IMR-90 (cell line): ENCODE measurements at regions not wholly inside any gene's neighbourhood (a gene's known extent, or its start where the extent isn't known, plus 50 kb on each side); places are given as distances from the start of the nearest gene placed in this dataset.

Experiments used
- ATAC-seq: fragments of 200-7000 bp; cut with Tn5 transposase; 2 replicates; pipeline ENCODE4 v1.9.1; 2020; ENCODE audit warnings: low read depth, mild to moderate bottlenecking, moderate library complexity
- BruUV-seq: library from RNA; stranded (reverse); fragments of 400-500 nt; replicated peaks from 2 replicates; lab custom pipeline; 2021; lab: Mats Ljungman, UMichigan
- CTCF ChIA-PET: fragments of 300-600 bp; formaldehyde crosslinking; extraction: SDS; loops from one replicate; lab custom pipeline; 2021; ENCODE audit warnings: antibody characterized with exemption; lab: Yijun Ruan, JAX
- POLR2A ChIA-PET: fragments of 300-600 bp; sonication (Branson Sonifier 250); formaldehyde crosslinking; loops from one replicate; lab custom pipeline; 2022; ENCODE audit warnings: antibody characterized with exemption; ENCODE audit not compliant: unreplicated experiment; lab: Charles Lee
- DNase-seq: peaks from one replicate; pipeline ENCODE4 v3.0.0; 2013
- H2AFZ ChIP-seq: replicated peaks from 2 replicates; pipeline ENCODE3; 2013; ENCODE audit warnings: low read length, mild to moderate bottlenecking; ENCODE audit not compliant: poor library complexity
- H2AK5ac ChIP-seq: 2 replicates; pipeline ENCODE4 v1.6.1; 2013; ENCODE audit warnings: low read depth, low read length, inconsistent platforms
- H2AK9ac ChIP-seq: replicated peaks from 2 replicates; pipeline ENCODE3; 2013; ENCODE audit warnings: mild to moderate bottlenecking, low read depth, low read length, moderate library complexity; ENCODE audit not compliant: poor library complexity
- H2BK120ac ChIP-seq: 2 replicates; pipeline ENCODE4 v1.6.1; 2013; ENCODE audit warnings: low read depth, low read length, inconsistent platforms
- H2BK15ac ChIP-seq: 3 replicates; pipeline ENCODE4 v1.6.1; 2013; ENCODE audit warnings: low read depth, low read length, inconsistent platforms
- H2BK20ac ChIP-seq: 2 replicates; pipeline ENCODE4 v1.6.1; 2013; ENCODE audit warnings: low read depth, mild to moderate bottlenecking, inconsistent platforms, low read length, moderate library complexity
- H2BK5ac ChIP-seq: 2 replicates; pipeline ENCODE4 v1.6.1; 2013; ENCODE audit warnings: mild to moderate bottlenecking, low read depth, low read length, inconsistent platforms; ENCODE audit not compliant: poor library complexity, severe bottlenecking
- H3K14ac ChIP-seq: replicated peaks from 2 replicates; pipeline ENCODE4 v1.6.1; 2013; ENCODE audit warnings: low read depth, low read length, inconsistent platforms
- H3K18ac ChIP-seq: 2 replicates; pipeline ENCODE4 v1.6.1; 2013; ENCODE audit warnings: low read depth, low read length, control low read depth
- H3K23ac ChIP-seq: 2 replicates; pipeline ENCODE4 v1.6.1; 2013; ENCODE audit warnings: low read depth, low read length, inconsistent platforms
- H3K27ac ChIP-seq: 2 replicates; pipeline ENCODE4 v1.5.1; 2013; ENCODE audit warnings: mild to moderate bottlenecking, control low read depth, low read length; ENCODE audit not compliant: insufficient read depth
- H3K27me3 ChIP-seq: 2 replicates; pipeline ENCODE4 v1.6.1; 2013; ENCODE audit warnings: low read length; ENCODE audit not compliant: control insufficient read depth, insufficient read depth
- H3K36me3 ChIP-seq: 2 replicates; pipeline ENCODE4 v1.6.1; 2013; ENCODE audit warnings: low read length, mixed read lengths; ENCODE audit not compliant: control insufficient read depth, insufficient read depth
- H3K4ac ChIP-seq: 2 replicates; pipeline ENCODE4 v1.6.1; 2013; ENCODE audit warnings: low read depth, low read length, inconsistent platforms
- H3K4me1 ChIP-seq: 2 replicates; pipeline ENCODE4 v1.6.1; 2013; ENCODE audit warnings: low read length, mixed read lengths; ENCODE audit not compliant: control insufficient read depth, insufficient read depth
- H3K4me2 ChIP-seq: 2 replicates; pipeline ENCODE4 v1.6.1; 2013; ENCODE audit warnings: low read depth, mild to moderate bottlenecking, control low read depth, low read length, moderate library complexity
- H3K4me3 ChIP-seq: 2 replicates; pipeline ENCODE4 v1.5.1; 2013; ENCODE audit warnings: low read depth, mild to moderate bottlenecking, control low read depth, low read length, moderate library complexity; ENCODE audit not compliant: insufficient read depth
- H3K56ac ChIP-seq: 2 replicates; pipeline ENCODE4 v1.6.1; 2013; ENCODE audit warnings: low read length, inconsistent platforms; ENCODE audit not compliant: insufficient read depth; ENCODE audit errors: extremely low read depth
- H3K79me1 ChIP-seq, 2 experiments: 2 replicates each; pipeline ENCODE4 v1.6.1; 2013; ENCODE audit warnings: low read length in 2 of 2, inconsistent platforms in 1 of 2, low read depth in 1 of 2
- H3K9ac ChIP-seq: 2 replicates; pipeline ENCODE4 v1.6.1; 2013; ENCODE audit warnings: low read depth, low read length, control low read depth
- H3K9me1 ChIP-seq: 2 replicates; pipeline ENCODE4 v1.6.1; 2013; ENCODE audit warnings: low read length, inconsistent platforms; ENCODE audit not compliant: insufficient read depth
- H3K9me3 ChIP-seq: 2 replicates; pipeline ENCODE4 v1.6.1; 2013; ENCODE audit warnings: low read length; ENCODE audit not compliant: control insufficient read depth, insufficient read depth
- H4K20me1 ChIP-seq: 2 replicates; pipeline ENCODE4 v1.6.1; 2013; ENCODE audit warnings: low read length, inconsistent platforms; ENCODE audit not compliant: insufficient read depth
- H4K5ac ChIP-seq: 2 replicates; pipeline ENCODE4 v1.6.1; 2013; ENCODE audit warnings: mild to moderate bottlenecking, low read depth, low read length, control low read depth
- H4K8ac ChIP-seq, 2 experiments: 2 replicates each; pipeline ENCODE4 v1.6.1; 2013; ENCODE audit warnings: low read depth in 2 of 2, low read length in 2 of 2, control low read depth in 1 of 2, inconsistent platforms in 1 of 2
- H4K91ac ChIP-seq: 2 replicates; pipeline ENCODE4 v1.6.1; 2013; ENCODE audit warnings: low read depth, low read length, inconsistent platforms; ENCODE audit not compliant: insufficient read depth
- BHLHE40 ChIP-seq: fragments of 150-350 bp; IDR thresholded peaks from 2 replicates; pipeline ENCODE4 v1.6.1; 2016; ENCODE audit warnings: mild to moderate bottlenecking, low read depth, low read length
- CEBPB ChIP-seq: IDR thresholded peaks from 2 replicates; pipeline ENCODE4 v1.6.1; 2012; ENCODE audit warnings: low read depth, low read length, improper control_type of control experiment
- CHD1 ChIP-seq: IDR thresholded peaks from 2 replicates; pipeline ENCODE4 v1.6.1; 2012; ENCODE audit warnings: low read depth, low read length, improper control_type of control experiment
- FOS ChIP-seq: fragments of 150-350 bp; IDR thresholded peaks from 2 replicates; pipeline ENCODE4 v1.6.1; 2016; ENCODE audit warnings: low read depth, low read length
- MAFK ChIP-seq: IDR thresholded peaks from 2 replicates; pipeline ENCODE4 v1.6.1; 2012; ENCODE audit warnings: low read depth, low read length, improper control_type of control experiment
- POLR2A ChIP-seq: IDR thresholded peaks from 2 replicates; pipeline ENCODE4 v1.6.1; 2012; ENCODE audit warnings: mild to moderate bottlenecking, low read depth, low read length
- RCOR1 ChIP-seq: IDR thresholded peaks from 2 replicates; pipeline ENCODE4 v1.6.1; 2012; ENCODE audit warnings: mild to moderate bottlenecking, low read length, improper control_type of control experiment; ENCODE audit not compliant: insufficient replicate concordance
- RFX5 ChIP-seq: IDR thresholded peaks from 2 replicates; pipeline ENCODE4 v1.8.0; 2012; ENCODE audit warnings: low read depth, mild to moderate bottlenecking, low read length, moderate library complexity
- SMC3 ChIP-seq: fragments of 150-350 bp; IDR thresholded peaks from 2 replicates; pipeline ENCODE4 v1.6.1; 2016; ENCODE audit warnings: low read depth, mild to moderate bottlenecking, antibody characterized with exemption, low read length, moderate library complexity
- WGBS, 2 experiments: methylation state at CpG; one replicate each; pipeline versions ENCODE4 v1.1.5 to v1.1.7; 2013; ENCODE audit warnings: missing lambda C conversion rate in 2 of 2; ENCODE audit not compliant: insufficient read length in 1 of 2; ENCODE audit errors: extremely low coverage in 2 of 2; 5-methylcytosine and 5-hydroxymethylcytosine counted together
- dilution Hi-C: fragments of 300-500 bp; cut with HindIII; formaldehyde crosslinking; loops from one replicate; pipeline ENCODE4 v1.14.3; 2018; ENCODE audit warnings: low sequenced_read_pairs; ENCODE audit not compliant: unreplicated experiment
- in situ Hi-C: fragments of 300-500 bp; cut with MboI; formaldehyde crosslinking; loops from 3 replicates; pipeline ENCODE4 v1.14.3; 2019; ENCODE audit warnings: low sequenced_read_pairs, inconsistent platforms, mixed read lengths
- intact Hi-C: fragments of 100-400 bp; cut with micrococcal nuclease; formaldehyde crosslinking; loops from 2 replicates; pipeline ENCODE4 v1.10.0; 2022
- TF ChIP-seq, protein P1 (sequence below): conservative IDR thresholded peaks from 2 replicates; pipeline ENCODE4 v1.5.1; 2012; ENCODE audit warnings: mild to moderate bottlenecking, low read depth, low read length, improper control_type of control experiment

DNA sequence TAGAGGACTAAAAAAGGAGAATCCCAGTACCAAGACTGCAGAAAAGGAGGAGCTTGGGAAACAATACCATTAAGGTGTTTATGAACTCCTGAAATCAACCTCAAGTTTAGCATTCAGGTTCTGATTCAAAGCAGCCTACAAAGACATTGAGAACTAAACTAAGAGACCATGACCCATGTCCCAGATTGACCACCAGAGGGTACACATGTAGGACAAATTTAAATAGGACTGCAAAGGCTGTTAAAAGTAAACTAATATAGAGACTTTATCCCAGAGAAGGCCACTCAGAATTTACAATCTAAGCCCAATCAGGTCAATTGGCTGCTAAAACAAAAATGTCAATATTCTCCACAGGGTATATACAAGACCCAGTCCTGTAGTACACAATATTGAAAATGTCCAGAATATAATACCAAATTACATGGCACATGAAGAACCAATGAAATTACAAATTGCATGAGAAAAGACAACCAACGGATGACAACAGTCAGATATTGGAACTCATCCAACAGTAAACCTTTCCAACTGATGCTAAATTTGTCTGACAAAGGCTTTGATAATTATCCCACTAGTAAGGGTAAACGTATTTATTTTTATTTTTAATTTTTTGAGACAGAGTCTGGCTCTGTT, 682.4 kb downstream of the UQCRFS1 start:
- Histone ChIP-seq H3K27ac (no peak overlapping the region), H4K8ac (no peak overlapping the region), H2AFZ (no peak overlapping the region), H3K79me1 (no peaks in the 10 kb centered on the region), H3K4me1 (no peaks in the 10 kb centered on the region), H3K9ac (no peak overlapping the region), H4K5ac (no peak overlapping the region), H4K20me1 (no peaks in the 10 kb centered on the region), H3K4ac (no peak overlapping the region), H3K4me2 (no peak overlapping the region), H3K23ac (no peak overlapping the region), H3K14ac (no peak overlapping the region), H3K56ac (no peak overlapping the region), H3K4me3 (no peak overlapping the region), H2BK20ac (no peak overlapping the region), H3K18ac (no peak overlapping the region), H4K91ac (no peak overlapping the region), H3K9me1 (no peaks in the 10 kb centered on the region), H2AK5ac (no peak overlapping the region), H2BK120ac (no peak overlapping the region), H3K9me3 (peaks cover 6% of the 10 kb centered on the region; the same call in 1 of the 2 replicates), H3K36me3 (no peaks in the 10 kb centered on the region), H2BK5ac (no peak overlapping the region), H3K27me3 (no peaks in the 10 kb centered on the region), H2BK15ac (no peak overlapping the region), H2AK9ac (no peak overlapping the region)
- ChIA-PET POLR2A (no interaction called here), CTCF (no interaction called here)
- in situ Hi-C loops: no loop called here
- WGBS, 2 experiments: no CpG with 5 or more reads among the region's 2 CpGs
- DNase-seq (no peak), ATAC-seq (no peak)
- no peak for TF ChIP-seq POLR2A
- no peak for TF ChIP-seq CHD1
- no peak for TF ChIP-seq CEBPB
- no peak for TF ChIP-seq SMC3
- TF ChIP-seq RFX5: no peak
- TF ChIP-seq FOS: no peak
- TF ChIP-seq, protein P1, sequence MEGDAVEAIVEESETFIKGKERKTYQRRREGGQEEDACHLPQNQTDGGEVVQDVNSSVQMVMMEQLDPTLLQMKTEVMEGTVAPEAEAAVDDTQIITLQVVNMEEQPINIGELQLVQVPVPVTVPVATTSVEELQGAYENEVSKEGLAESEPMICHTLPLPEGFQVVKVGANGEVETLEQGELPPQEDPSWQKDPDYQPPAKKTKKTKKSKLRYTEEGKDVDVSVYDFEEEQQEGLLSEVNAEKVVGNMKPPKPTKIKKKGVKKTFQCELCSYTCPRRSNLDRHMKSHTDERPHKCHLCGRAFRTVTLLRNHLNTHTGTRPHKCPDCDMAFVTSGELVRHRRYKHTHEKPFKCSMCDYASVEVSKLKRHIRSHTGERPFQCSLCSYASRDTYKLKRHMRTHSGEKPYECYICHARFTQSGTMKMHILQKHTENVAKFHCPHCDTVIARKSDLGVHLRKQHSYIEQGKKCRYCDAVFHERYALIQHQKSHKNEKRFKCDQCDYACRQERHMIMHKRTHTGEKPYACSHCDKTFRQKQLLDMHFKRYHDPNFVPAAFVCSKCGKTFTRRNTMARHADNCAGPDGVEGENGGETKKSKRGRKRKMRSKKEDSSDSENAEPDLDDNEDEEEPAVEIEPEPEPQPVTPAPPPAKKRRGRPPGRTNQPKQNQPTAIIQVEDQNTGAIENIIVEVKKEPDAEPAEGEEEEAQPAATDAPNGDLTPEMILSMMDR: no peak
- no peak for TF ChIP-seq MAFK
- no peak for TF ChIP-seq RCOR1
- no peak for TF ChIP-seq BHLHE40
- no TSS peak for BruUV-seq
- dilution Hi-C loops: no loop called here
- intact Hi-C loops: no loop called here
